BJ (cell line): ENCODE measurements at regions not wholly inside any gene's neighbourhood (a gene's known extent, or its start where the extent isn't known, plus 50 kb on each side); places are given as distances from the start of the nearest gene placed in this dataset.
"Not testable (repeated sequence)": the region's sequence is repeated elsewhere in the genome, so short reads cannot be mapped to it uniquely, and the experiment has no call there.

Experiments used
- CTCF ChIA-PET: fragments of 350-600 bp; formaldehyde crosslinking; extraction: SDS; loops from one replicate; lab custom pipeline; 2021; ENCODE audit warnings: antibody characterized with exemption, inconsistent platforms; lab: Yijun Ruan, JAX
- POLR2A ChIA-PET: fragments of 300-600 bp; sonication (Branson Sonifier 250); formaldehyde crosslinking; extraction: SDS; loops from one replicate; lab custom pipeline; 2021; ENCODE audit warnings: antibody characterized with exemption; lab: Charles Lee
- DNase-seq: peaks from one replicate; pipeline ENCODE4 v3.0.0-alpha.2; 2011; ENCODE audit warnings: low read depth
- H3K27me3 ChIP-seq: 2 replicates; pipeline ENCODE4 v1.6.0; 2011; ENCODE audit warnings: low read length; ENCODE audit not compliant: control insufficient read depth, insufficient read depth
- H3K36me3 ChIP-seq: 2 replicates; pipeline ENCODE4 v1.5.1; 2011; ENCODE audit warnings: low read length; ENCODE audit not compliant: control insufficient read depth, insufficient read depth
- H3K4me3 ChIP-seq: 2 replicates; pipeline ENCODE4 v1.5.1; 2011; ENCODE audit warnings: low read depth, mild to moderate bottlenecking, control low read depth, low read length
- TF ChIP-seq, protein P1 (sequence below): IDR thresholded peaks from 2 replicates; pipeline ENCODE4 v1.5.1; 2011; ENCODE audit warnings: low read depth, mild to moderate bottlenecking, control low read depth, inconsistent platforms, low read length, moderate library complexity; ENCODE audit not compliant: insufficient read depth

DNA sequence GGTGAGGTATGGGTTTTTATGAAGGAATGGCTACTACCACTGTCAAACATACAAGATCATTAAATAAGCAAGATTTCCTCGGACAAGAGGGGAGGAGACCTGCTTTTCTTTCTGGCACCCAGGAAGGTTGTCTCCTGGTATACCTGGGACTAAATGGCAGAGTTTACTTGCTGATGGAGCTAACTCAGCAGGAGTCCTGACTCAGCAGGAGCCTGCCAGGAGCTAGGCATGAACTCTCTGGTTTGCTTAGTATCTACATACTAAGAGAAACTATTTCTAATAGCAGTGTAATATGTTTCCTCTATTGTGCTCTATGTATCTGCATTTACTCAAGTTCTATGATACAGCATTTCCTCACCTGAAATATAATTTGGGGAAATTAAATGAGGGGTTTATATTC, 404.2 kb downstream of the RSL24D1 start:
- no peaks in the 10 kb centered on the region for H3K27me3 ChIP-seq
- no peak overlapping the region for H3K4me3 ChIP-seq
- DNase-seq = no peak
- TF ChIP-seq, protein P1, sequence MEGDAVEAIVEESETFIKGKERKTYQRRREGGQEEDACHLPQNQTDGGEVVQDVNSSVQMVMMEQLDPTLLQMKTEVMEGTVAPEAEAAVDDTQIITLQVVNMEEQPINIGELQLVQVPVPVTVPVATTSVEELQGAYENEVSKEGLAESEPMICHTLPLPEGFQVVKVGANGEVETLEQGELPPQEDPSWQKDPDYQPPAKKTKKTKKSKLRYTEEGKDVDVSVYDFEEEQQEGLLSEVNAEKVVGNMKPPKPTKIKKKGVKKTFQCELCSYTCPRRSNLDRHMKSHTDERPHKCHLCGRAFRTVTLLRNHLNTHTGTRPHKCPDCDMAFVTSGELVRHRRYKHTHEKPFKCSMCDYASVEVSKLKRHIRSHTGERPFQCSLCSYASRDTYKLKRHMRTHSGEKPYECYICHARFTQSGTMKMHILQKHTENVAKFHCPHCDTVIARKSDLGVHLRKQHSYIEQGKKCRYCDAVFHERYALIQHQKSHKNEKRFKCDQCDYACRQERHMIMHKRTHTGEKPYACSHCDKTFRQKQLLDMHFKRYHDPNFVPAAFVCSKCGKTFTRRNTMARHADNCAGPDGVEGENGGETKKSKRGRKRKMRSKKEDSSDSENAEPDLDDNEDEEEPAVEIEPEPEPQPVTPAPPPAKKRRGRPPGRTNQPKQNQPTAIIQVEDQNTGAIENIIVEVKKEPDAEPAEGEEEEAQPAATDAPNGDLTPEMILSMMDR = no peak
- no peaks in the 10 kb centered on the region for H3K36me3 ChIP-seq
- CTCF ChIA-PET = no interaction called here
- POLR2A ChIA-PET = no interaction called here

DNA sequence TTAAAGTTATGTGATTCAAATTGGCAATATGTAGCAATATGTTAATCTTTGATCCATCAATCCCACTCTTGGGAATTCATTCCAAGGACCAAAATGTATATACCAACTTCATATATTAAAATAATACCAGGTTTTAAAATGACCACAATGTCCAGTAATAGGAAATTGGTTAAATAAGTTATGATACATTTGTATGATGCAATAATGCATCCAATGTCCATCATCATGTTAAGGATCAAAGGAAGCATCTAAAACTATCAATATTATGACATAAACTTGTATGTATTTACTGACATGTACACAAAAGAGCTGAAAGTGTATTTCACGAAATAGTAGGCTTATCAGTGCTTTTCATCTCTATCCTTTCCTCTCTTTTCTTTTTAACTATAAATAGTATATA, 406.0 kb downstream of the RSL24D1 start:
- H3K4me3 ChIP-seq = no peak overlapping the region
- TF ChIP-seq, protein P1 = no peak
- DNase-seq = no peak
- POLR2A ChIA-PET = no interaction called here
- CTCF ChIA-PET = no interaction called here
- H3K36me3 ChIP-seq = no peaks in the 10 kb centered on the region
- no peaks in the 10 kb centered on the region for H3K27me3 ChIP-seq

DNA sequence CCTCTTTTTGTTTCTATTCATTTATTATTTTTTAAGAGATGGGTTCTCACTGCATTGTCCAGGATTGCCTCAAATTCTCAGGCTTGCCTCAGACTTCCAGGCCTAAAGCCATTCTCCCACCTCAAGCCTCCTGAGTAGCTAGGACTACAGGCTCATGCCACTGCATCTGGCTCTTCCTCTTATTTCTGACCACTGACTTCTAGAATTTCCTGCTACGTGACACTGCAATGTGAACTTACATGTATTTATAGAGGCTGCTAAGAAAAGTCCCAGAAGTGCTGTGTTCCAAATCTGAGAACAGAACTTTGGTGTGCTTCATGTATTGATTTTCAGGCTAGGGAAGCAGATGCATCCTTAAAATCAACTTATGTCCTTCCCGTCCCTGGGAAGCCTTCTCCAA, 407.4 kb downstream of the RSL24D1 start:
- TF ChIP-seq, protein P1 = no peak
- ChIA-PET POLR2A (no interaction called here), CTCF (no interaction called here)
- no peaks in the 10 kb centered on the region for H3K27me3 ChIP-seq
- no peak for DNase-seq
- H3K4me3 ChIP-seq = no peak overlapping the region
- no peaks in the 10 kb centered on the region for H3K36me3 ChIP-seq

DNA sequence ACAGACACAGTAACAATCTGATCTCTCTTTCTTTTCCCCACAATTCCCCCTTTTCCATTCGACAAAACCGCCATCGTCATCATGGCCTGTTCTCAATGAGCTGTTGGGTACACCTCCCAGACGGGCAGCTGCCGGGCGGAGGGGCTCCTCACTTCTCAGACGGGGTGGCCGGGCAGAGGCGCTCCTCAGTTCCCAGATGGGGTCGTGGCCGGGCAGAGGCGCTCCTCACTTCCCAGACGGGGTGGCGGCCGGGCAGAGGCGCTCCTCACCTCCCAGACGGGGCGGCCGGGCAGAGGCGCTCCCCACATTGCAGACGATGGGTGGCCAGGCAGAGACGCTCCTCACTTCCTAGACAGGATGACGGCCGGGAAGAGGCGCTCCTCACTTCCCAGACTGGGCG, 415.5 kb downstream of the RSL24D1 start:
- CTCF ChIA-PET, H3K4me3 ChIP-seq, H3K36me3 ChIP-seq, H3K27me3 ChIP-seq, POLR2A ChIA-PET, DNase-seq: not testable (repeated sequence)

DNA sequence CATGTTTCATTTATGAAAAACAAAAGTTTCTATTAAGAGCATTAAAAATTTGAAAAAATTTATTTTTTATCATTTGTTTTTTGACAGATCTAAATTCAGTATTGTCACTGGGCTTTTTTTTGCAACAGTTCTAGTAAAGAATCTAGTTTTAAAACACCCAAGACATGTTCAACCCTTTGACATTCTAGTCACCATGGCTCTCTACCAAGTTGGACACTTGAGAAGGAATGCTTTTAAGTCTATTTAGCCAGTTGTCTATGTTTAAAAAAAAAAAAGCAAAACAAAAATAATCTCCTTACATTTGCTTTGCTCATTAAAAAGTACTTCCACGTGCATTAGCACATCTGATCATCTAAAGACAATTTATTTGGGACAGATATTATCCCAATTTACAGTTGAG, 417.5 kb downstream of the RSL24D1 start:
- DNase-seq = no peak
- TF ChIP-seq, protein P1 = no peak
- CTCF ChIA-PET = no interaction called here
- Histone ChIP-seq H3K27me3 (no peaks in the 10 kb centered on the region), H3K4me3 (no peak overlapping the region), H3K36me3 (no peaks in the 10 kb centered on the region)
- POLR2A ChIA-PET = no interaction called here

DNA sequence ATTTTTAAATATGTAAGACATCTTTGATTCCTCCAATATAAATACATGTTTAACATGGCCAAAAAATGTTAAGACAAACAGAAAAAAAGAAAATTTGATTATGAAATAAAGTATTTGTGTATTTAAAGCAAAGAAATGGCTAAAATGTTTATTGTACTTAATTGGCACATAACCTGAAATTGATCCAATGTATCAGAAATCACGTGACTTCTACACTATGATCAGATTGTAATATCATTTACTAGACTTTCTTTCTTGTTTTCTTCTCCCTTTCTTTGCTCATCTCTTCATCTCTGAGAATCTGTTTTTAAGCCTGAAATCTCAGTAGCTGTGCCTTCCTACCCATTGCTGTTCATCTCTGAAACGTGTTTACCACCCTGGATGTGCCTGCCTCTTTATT, 420.3 kb downstream of the RSL24D1 start:
- ChIA-PET CTCF (no interaction called here), POLR2A (no interaction called here)
- H3K27me3 ChIP-seq = no peaks in the 10 kb centered on the region
- TF ChIP-seq, protein P1 = no peak
- no peak overlapping the region for H3K4me3 ChIP-seq
- DNase-seq = no peak
- no peaks in the 10 kb centered on the region for H3K36me3 ChIP-seq
